ENCODE measurements at regions not wholly inside any gene's neighbourhood (a gene's known extent, or its start where the extent isn't known, plus 50 kb on each side); places are given as distances from the start of the nearest gene placed in this dataset.
A peak's percentile ranks its signal among the peaks of the same experiment; 100 is the strongest.
"Not testable (repeated sequence)": the region's sequence is repeated elsewhere in the genome, so short reads cannot be mapped to it uniquely, and the experiment has no call there.

GRCh38 chr20:40073535-40074111, 615.4 kb downstream of the MAFB start:
- DNase-seq (ENCODE audit: low spot score), result no peak

GRCh38 chr20:40072907-40073306, 616.1 kb downstream of the MAFB start:
- no peak for DNase-seq (ENCODE audit: low spot score)

- DNase-seq (ENCODE audit: low spot score), result no peak
Observed at GRCh38 chr20:40056171-40056570, 632.9 kb downstream of the MAFB start.

GRCh38 chr20:40055711-40056110, 633.3 kb downstream of the MAFB start:
- DNase-seq (ENCODE audit: low spot score), result peak; percentile 2

GRCh38 chr20:40054311-40054710, 634.7 kb downstream of the MAFB start:
- DNase-seq (ENCODE audit: low spot score), result no peak

- DNase-seq (ENCODE audit: low spot score), result no peak
Observed at GRCh38 chr20:40050596-40050995, 638.4 kb downstream of the MAFB start.

GRCh38 chr20:40049854-40050253, 639.2 kb downstream of the MAFB start:
- no peak for DNase-seq (ENCODE audit: low spot score)

GRCh38 chr20:40046703-40047102, 642.3 kb downstream of the MAFB start:
- DNase-seq (ENCODE audit: low spot score), result no peak

GRCh38 chr20:40037511-40037910, 651.5 kb downstream of the MAFB start:
- DNase-seq (ENCODE audit: low spot score), result no peak

- no peak for DNase-seq (ENCODE audit: low spot score)
Observed at GRCh38 chr20:40029589-40029988, 659.4 kb downstream of the MAFB start.

GRCh38 chr20:40019510-40019909, 669.5 kb downstream of the MAFB start:
- no peak for DNase-seq (ENCODE audit: low spot score)

GRCh38 chr20:40017765-40018164, 671.3 kb downstream of the MAFB start:
- no peak for DNase-seq (ENCODE audit: low spot score)

GRCh38 chr20:40016890-40017289, 672.1 kb downstream of the MAFB start:
- no peak for DNase-seq (ENCODE audit: low spot score)

GRCh38 chr20:40016392-40016791, 672.6 kb downstream of the MAFB start:
- peak; percentile 4 for DNase-seq (ENCODE audit: low spot score)

GRCh38 chr20:40012026-40012425, 677.0 kb downstream of the MAFB start:
- not testable (repeated sequence) for DNase-seq (ENCODE audit: low spot score)

- DNase-seq (ENCODE audit: low spot score), result no peak
Observed at GRCh38 chr20:40010483-40010882, 678.6 kb downstream of the MAFB start.

GRCh38 chr20:40009542-40009941, 679.5 kb downstream of the MAFB start:
- no peak for DNase-seq (ENCODE audit: low spot score)

- DNase-seq (ENCODE audit: low spot score), result no peak
Observed at GRCh38 chr20:40008177-40008576, 680.9 kb downstream of the MAFB start.

- no peak for DNase-seq (ENCODE audit: low spot score)
Observed at GRCh38 chr20:40006168-40006860, 682.7 kb downstream of the MAFB start.

- not testable (repeated sequence) for DNase-seq (ENCODE audit: low spot score)
Observed at GRCh38 chr20:40004092-40004491, 684.9 kb downstream of the MAFB start.

GRCh38 chr20:39993742-39994141, 695.3 kb downstream of the MAFB start:
- DNase-seq (ENCODE audit: low spot score), result no peak

- no peak for DNase-seq (ENCODE audit: low spot score)
Observed at GRCh38 chr20:39990692-39991091, 698.3 kb downstream of the MAFB start.

- no peak for DNase-seq (ENCODE audit: low spot score)
Observed at GRCh38 chr20:39988991-39989390, 700.0 kb downstream of the MAFB start.

Data from Ammon's horn (tissue), 1 donor.